ENCODE measurements at regions not wholly inside any gene's neighbourhood (a gene's known extent, or its start where the extent isn't known, plus 50 kb on each side); places are given as distances from the start of the nearest gene placed in this dataset.
"Not testable (repeated sequence)": the region's sequence is repeated elsewhere in the genome, so short reads cannot be mapped to it uniquely, and the experiment has no call there.

DNA sequence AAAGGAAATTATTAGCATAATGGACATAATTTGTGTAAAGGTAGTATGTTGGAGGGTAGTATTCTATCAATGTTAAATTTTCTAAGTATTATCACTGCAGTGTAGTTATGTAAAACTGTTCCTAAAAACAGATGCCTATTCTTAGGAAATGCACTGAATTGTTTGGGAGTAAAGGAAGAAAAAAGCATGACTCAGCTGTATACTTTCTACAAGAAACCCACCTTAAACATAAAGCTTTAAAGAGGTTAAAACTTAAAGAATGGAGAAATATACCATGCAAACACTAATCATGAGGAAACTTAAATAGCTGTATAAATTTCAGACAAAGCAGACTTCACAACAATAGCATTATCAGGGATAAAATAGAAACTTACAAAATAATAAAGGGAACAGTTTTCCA is 292.9 kb downstream of the ANTXR2 start:
- Mint-ChIP-seq H3K4me3 (no peak overlapping the region), H3K4me1 (no peaks in the 10 kb centered on the region), H3K27ac (no peak overlapping the region), H3K27me3 (no peaks in the 10 kb centered on the region), H3K36me3 (no peaks in the 10 kb centered on the region), H3K9me3 (ENCODE audit: low read depth) (peaks cover 5% of the 10 kb centered on the region)
- no peak for DNase-seq
- CTCF ChIA-PET = no interaction called here
- no peak for ATAC-seq

DNA sequence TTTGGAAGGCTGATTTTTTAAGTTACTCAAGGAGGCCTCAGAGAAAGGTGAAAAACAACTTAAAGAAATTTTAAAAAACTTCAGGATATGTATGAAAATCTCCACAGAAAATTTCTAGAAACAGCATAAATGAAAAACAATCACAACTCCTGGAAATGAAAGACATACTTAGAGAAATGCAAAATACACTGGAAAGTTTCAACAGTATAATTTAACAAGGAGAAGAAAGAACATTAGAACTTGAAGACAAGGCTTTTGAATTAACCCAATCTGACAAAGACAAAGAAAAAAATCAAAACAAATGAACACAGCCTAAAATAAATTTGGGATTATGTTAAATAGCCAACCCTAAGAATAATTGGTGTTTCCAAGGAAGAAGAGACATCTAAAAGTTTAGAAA is 300.5 kb downstream of the ANTXR2 start:
- Mint-ChIP-seq H3K27me3 (peaks cover 2% of the 10 kb centered on the region), H3K27ac (no peak overlapping the region), H3K9me3 (ENCODE audit: low read depth) (peaks cover 16% of the 10 kb centered on the region), H3K36me3 (peaks cover 1% of the 10 kb centered on the region), H3K4me3 (no peak overlapping the region), H3K4me1 (no peaks in the 10 kb centered on the region)
- CTCF ChIA-PET = no interaction called here
- DNase-seq (no peak), ATAC-seq (no peak)

DNA sequence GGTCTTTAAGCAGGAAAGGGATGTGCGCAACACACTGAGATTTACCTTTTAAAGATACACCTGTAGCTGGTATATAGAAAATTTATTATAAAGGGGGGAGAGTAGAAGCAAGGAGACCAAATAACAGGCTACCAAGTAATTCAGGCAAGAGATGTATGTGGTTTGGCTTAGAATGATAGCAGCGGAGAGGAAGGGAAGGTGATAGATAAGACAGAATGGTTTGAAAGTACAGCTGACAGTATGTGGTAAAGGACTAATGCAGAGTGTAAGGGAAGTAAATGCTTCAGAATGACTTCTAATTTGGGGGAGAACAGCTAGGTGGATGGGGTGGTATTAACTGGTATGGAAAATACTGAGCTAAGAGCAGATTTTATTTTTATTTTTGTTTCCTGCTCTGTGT is 308.9 kb downstream of the ANTXR2 start:
- H3K27me3 Mint-ChIP-seq = no peaks in the 10 kb centered on the region
- H3K9me3 Mint-ChIP-seq (ENCODE audit: low read depth) = peaks cover 3% of the 10 kb centered on the region
- H3K36me3 Mint-ChIP-seq = peaks cover 1% of the 10 kb centered on the region
- DNase-seq (no peak), ATAC-seq (no peak)
- no peak overlapping the region for H3K4me3 Mint-ChIP-seq
- H3K4me1 Mint-ChIP-seq = no peaks in the 10 kb centered on the region
- H3K27ac Mint-ChIP-seq = no peak overlapping the region
- CTCF ChIA-PET = no interaction called here

DNA sequence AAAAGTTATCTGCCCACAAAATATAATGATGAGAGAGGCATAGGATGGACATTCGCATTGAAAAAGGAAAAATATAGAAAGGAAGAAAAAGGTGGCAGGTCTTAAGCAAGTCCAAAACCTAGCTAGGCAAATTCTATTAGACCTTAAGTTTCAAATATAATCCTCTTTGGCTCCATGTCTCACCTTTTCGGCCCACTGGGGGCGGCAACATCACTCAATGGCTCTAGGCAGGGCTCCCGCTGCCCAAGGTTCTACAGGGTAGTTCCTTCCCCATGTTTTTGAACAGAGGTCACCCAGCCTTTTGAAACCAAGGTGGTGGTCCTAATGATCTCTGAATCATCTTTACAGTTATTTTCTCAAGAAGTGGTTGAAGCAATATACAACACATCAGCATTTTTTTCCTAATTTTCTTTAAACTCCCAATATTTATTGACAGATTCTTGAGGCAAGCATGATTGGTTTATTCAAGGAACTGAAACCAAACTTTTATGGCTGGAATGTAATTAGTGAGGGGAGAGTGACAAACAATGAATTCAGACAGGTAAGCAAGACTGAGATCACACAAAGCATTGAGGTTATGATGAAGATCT is 309.4 kb downstream of the ANTXR2 start:
- Mint-ChIP-seq H3K4me1 (no peaks in the 10 kb centered on the region), H3K36me3 (peaks cover 1% of the 10 kb centered on the region), H3K27ac (no peak overlapping the region), H3K9me3 (ENCODE audit: low read depth) (peaks cover 3% of the 10 kb centered on the region), H3K4me3 (no peak overlapping the region), H3K27me3 (peaks cover under 1% of the 10 kb centered on the region)
- ATAC-seq (no peak), DNase-seq (no peak)
- CTCF ChIA-PET = no interaction called here

DNA sequence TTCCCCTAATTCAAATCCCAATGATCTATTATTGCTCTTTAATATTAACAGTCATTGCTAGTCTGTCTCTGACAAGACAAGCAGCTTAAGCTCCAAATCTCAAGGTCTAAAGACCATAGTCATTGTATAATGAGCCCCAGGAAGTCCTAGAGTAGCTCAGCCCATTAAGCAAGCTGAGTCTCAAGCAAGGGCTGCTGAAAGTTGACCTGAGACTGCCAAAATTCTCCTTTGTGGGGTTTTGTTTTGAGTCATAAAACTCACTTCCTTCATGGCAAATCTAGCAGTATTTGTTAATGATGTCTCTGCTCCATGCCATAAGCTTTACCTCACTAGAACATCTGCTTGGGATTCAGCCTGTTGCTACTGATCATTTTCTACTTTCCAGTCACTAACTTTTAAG is 313.2 kb downstream of the ANTXR2 start:
- Mint-ChIP-seq H3K4me3 (no peak overlapping the region), H3K36me3 (no peaks in the 10 kb centered on the region), H3K27me3 (peaks cover 2% of the 10 kb centered on the region), H3K27ac (no peak overlapping the region), H3K4me1 (no peaks in the 10 kb centered on the region), H3K9me3 (ENCODE audit: low read depth) (no peaks in the 10 kb centered on the region)
- DNase-seq (no peak), ATAC-seq (no peak)
- CTCF ChIA-PET = no interaction called here

DNA sequence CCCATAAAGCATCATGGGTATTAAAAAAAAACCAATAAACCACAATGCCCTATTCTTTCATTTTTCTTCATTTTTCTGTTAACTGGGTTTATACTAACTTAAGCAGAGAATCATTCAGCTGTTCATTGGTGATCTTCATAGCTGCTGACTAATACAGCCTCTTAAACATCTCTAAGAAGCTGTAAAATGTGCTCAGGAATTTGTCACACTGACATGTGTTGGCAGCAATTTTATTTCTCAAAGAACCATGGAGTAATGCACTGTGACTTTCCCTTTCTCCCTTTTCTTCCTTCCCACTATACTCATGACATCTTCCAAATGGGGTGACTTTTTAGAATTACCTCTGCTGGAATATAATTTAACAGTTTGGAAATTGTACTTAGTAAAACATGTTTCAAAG is 315.4 kb downstream of the ANTXR2 start:
- no peaks in the 10 kb centered on the region for H3K36me3 Mint-ChIP-seq
- DNase-seq = no peak
- no peak overlapping the region for H3K27ac Mint-ChIP-seq
- no peak for ATAC-seq
- CTCF ChIA-PET = no interaction called here
- no peak overlapping the region for H3K4me3 Mint-ChIP-seq
- H3K9me3 Mint-ChIP-seq (ENCODE audit: low read depth) = no peaks in the 10 kb centered on the region
- peaks cover 6% of the 10 kb centered on the region for H3K27me3 Mint-ChIP-seq
- H3K4me1 Mint-ChIP-seq = no peaks in the 10 kb centered on the region

DNA sequence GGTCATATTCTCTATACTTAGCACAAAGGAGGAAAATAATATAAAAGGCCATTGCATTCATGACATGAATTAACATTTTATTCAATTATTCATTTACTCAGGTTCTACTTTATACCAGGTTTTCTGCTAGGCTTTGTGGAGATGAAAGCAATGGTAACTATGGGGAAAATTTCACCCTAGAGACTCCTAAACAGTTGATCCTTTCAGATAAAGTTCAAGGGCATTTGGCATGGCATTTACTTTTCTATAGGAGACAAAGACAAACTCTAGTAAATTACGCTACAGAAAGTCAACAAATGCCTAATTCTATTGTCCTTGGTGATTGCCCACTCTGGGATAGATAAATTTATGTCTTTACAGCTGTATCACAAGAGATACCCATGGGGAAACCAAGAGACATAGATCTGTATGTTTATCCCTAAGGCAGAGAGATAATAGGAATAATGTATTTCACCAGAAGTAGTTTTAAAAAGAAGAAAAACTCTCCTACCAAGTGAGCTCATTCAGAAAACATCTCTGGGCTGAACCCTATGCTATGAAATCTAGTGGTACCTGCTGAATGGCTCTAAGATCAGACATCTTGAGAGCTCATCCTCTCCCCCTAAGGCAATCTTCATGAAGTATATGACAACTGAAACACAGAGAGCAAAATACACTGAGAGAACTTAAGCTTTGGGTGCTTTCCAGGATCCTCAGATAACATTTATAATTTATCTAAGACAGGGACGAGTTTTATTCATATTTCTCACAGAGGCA is 316.7 kb downstream of the ANTXR2 start:
- Mint-ChIP-seq H3K4me1 (no peaks in the 10 kb centered on the region), H3K27me3 (peaks cover 8% of the 10 kb centered on the region), H3K27ac (no peak overlapping the region), H3K4me3 (no peak overlapping the region), H3K9me3 (ENCODE audit: low read depth) (no peaks in the 10 kb centered on the region), H3K36me3 (no peaks in the 10 kb centered on the region)
- ATAC-seq (no peak), DNase-seq (no peak)
- CTCF ChIA-PET = no interaction called here

DNA sequence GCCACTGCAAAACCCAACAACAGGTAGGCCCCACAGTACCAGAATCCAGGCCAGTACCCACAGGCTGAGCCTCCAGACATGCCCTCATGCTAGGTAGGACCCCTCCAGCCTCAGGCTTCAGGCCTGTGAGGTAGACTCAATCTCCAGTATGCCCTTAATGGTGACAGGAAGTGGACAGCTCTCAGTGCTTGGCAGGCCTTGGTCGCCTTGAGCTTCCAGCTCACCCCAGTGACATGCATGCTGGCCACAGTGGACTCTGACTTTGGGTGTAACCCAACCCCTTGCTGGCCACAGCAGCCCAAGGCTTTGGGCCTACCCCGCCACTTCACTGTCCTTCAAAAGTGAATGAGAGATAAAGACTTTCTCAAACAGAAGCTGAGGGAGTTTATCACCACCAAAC is 324.2 kb downstream of the ANTXR2 start:
- H3K27me3 Mint-ChIP-seq = peaks cover 10% of the 10 kb centered on the region
- H3K36me3 Mint-ChIP-seq = no peaks in the 10 kb centered on the region
- no peak overlapping the region for H3K4me3 Mint-ChIP-seq
- ATAC-seq = no peak
- CTCF ChIA-PET = no interaction called here
- H3K9me3 Mint-ChIP-seq (ENCODE audit: low read depth) = no peaks in the 10 kb centered on the region
- no peak overlapping the region for H3K27ac Mint-ChIP-seq
- no peak for DNase-seq
- no peaks in the 10 kb centered on the region for H3K4me1 Mint-ChIP-seq

DNA sequence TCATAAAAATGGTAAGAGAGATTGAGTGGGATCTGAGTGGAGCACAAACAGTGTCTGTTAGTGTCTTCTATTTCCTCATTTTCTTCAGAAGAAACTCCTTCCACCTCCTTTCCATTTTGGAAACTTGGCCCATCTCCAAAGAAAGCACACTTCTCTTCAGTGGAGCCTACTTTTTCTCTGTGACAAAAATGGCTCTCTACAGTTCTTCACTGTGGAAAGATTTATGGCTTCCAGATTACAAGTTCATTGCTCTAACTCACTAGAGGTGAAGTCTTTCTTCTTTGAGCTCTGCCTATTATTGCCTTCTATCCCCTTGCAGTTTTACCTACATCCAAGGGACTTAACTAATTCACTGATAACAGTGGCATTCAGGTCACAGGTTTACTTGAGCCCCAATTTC is 325.8 kb downstream of the ANTXR2 start:
- Mint-ChIP-seq H3K36me3 (no peaks in the 10 kb centered on the region), H3K27me3 (peaks cover 4% of the 10 kb centered on the region), H3K4me1 (no peaks in the 10 kb centered on the region), H3K27ac (no peak overlapping the region), H3K4me3 (no peak overlapping the region), H3K9me3 (ENCODE audit: low read depth) (no peaks in the 10 kb centered on the region)
- CTCF ChIA-PET = no interaction called here
- DNase-seq (no peak), ATAC-seq (no peak)

DNA sequence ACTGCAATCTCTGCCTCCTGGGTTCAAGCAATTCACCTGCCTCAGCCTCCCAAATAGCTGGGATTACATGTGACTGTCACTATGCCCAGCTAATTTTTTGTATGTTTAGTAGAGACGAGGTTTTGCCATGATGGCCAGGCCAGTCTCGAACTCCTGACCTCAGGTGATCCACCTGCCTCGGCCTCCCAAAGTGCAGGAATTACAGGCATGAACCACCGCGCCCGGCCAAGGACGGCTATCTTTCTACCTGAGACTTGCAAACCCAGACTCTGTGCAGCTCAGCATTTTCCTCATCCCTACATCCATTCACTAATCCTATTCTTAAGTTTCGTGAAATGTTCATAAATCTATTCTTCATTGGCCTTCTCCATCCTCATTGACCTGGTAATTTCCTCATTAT is 330.0 kb downstream of the ANTXR2 start:
- no peaks in the 10 kb centered on the region for H3K9me3 Mint-ChIP-seq (ENCODE audit: low read depth)
- no peaks in the 10 kb centered on the region for H3K36me3 Mint-ChIP-seq
- peaks cover 4% of the 10 kb centered on the region for H3K27me3 Mint-ChIP-seq
- no peak overlapping the region for H3K27ac Mint-ChIP-seq
- no peaks in the 10 kb centered on the region for H3K4me1 Mint-ChIP-seq
- ATAC-seq = no peak
- CTCF ChIA-PET = no interaction called here
- H3K4me3 Mint-ChIP-seq = no peak overlapping the region
- no peak for DNase-seq

DNA sequence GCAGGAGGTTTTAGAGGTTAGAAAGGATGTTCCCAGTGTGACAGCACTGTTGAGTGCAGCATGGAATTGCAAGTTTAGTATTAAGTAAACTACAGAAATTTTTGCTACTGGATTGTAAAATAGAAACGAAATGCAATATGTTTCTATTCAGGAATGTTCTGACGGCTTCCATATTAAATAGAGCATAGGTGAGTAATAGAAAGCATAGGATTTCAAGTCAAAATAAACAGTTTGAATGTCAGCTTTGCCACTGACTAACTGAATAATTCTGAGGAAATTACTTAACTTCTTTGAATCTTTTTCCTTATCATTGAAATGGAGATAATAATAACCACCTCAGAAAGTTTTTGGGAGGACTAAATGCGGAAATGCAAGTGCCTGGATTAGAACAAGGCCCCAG is 331.9 kb upstream of the GK2 start:
- H3K4me1 Mint-ChIP-seq = no peaks in the 10 kb centered on the region

DNA sequence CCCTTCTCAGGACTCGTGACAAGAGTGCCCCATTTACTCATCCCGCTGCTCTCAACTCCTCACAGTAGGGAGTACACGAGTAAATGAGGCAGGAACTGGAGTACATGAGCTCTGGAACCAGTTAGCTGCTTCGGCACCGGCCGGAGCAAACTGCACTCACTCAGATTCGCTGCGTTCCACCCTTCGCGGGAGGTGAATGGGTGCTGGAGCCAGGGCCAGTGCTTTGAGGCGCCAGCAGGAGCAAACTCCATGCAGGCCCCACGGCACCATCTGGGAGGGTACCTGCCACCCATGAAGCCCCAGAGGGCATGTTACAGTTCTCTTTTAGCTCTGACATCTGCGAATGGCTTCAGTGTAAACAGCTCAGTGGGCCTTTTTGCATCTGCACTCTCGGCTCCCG is 315.5 kb upstream of the GK2 start:
- Mint-ChIP-seq H3K4me1 (no peaks in the 10 kb centered on the region), H3K4me3 (no peak overlapping the region), H3K9me3 (ENCODE audit: low read depth) (no peaks in the 10 kb centered on the region), H3K27ac (no peak overlapping the region), H3K36me3 (no peaks in the 10 kb centered on the region), H3K27me3 (no peaks in the 10 kb centered on the region)
- DNase-seq (no peak), ATAC-seq (no peak)
- CTCF ChIA-PET = no interaction called here

More for the DNA sequence above, 331.9 kb upstream of the GK2 start:
- ATAC-seq (no peak), DNase-seq (no peak)
- Mint-ChIP-seq H3K4me3 (no peak overlapping the region), H3K27ac (no peak overlapping the region), H3K27me3 (no peaks in the 10 kb centered on the region), H3K9me3 (ENCODE audit: low read depth) (no peaks in the 10 kb centered on the region), H3K36me3 (no peaks in the 10 kb centered on the region)
- CTCF ChIA-PET = no interaction called here

DNA sequence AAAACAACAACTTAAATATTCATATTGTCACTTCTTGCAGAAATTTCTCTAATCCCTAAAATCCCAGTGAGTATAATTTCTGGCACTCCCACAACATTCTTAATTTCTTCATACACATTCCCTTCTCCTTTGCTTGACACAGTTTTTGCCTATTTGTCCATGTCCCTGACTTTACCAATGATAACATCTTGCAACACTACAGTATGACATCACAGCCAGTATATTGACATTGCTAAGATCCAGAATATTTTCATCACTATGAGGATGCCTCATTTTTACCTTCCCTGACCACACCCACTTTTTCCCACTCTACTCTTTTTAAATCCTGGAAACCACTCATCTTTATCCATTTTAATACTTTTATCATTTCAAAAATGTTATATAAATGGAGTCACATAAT is 292.3 kb upstream of the GK2 start:
- Mint-ChIP-seq H3K27ac (no peak overlapping the region), H3K36me3 (no peaks in the 10 kb centered on the region), H3K4me3 (no peak overlapping the region), H3K4me1 (no peaks in the 10 kb centered on the region), H3K27me3 (no peaks in the 10 kb centered on the region), H3K9me3 (ENCODE audit: low read depth) (peaks cover 4% of the 10 kb centered on the region)
- no peak for DNase-seq
- CTCF ChIA-PET = no interaction called here
- ATAC-seq = no peak

DNA sequence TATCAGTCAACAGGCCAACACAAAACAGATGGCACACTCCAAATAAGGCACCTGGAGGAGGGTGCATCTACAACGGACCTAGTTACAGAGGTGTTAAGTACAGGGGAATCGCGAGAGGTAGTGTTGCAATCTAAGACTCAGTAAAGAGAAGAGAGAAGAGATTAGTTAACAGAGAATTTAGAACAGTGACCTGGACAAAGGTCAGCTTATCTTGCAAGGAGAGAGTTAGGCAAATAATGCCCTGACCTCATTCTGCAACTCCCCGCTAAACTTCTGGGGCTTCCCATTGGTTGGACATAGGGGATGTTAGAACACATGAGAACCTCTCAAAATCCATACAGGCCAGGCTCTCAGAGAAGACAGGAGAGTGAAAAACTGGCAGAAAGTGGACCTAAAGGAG is 289.4 kb upstream of the GK2 start:
- Mint-ChIP-seq H3K36me3 (no peaks in the 10 kb centered on the region), H3K27me3 (peaks cover 2% of the 10 kb centered on the region), H3K4me1 (no peaks in the 10 kb centered on the region), H3K27ac (no peak overlapping the region), H3K4me3 (no peak overlapping the region), H3K9me3 (ENCODE audit: low read depth) (peaks cover 3% of the 10 kb centered on the region)
- DNase-seq = no peak
- CTCF ChIA-PET = no interaction called here
- no peak for ATAC-seq

DNA sequence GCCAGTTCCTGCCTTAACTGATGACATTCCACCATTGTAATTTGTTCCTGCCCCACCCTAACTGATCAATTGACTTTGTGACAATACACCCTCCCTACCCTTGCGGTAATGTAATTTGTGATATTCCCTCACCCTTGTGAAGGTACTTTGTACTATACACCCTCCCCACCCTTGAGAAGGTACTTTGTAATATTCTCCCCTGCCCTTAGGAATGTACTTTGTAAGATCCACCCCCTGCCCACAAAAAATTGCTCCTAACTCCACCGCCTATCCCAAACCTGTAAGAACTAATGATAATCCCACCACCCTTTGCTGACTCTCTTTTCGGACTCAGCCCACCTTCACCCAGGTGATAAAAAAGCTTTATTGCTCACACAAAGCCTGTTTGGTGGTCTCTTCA is 288.5 kb upstream of the GK2 start:
- H3K27ac Mint-ChIP-seq; H3K4me3 Mint-ChIP-seq; H3K36me3 Mint-ChIP-seq; CTCF ChIA-PET; H3K4me1 Mint-ChIP-seq; DNase-seq; ATAC-seq; H3K9me3 Mint-ChIP-seq (ENCODE audit: low read depth); H3K27me3 Mint-ChIP-seq: not testable (repeated sequence)

All from activated CD8-positive, alpha-beta memory T cell treated with anti-CD3 and anti-CD28 coated beads, Interleukin-2, amount 10 ng/mL, durations not matched to agents 7 days and 5 days (primary cell).